ENCODE measurements at regions not wholly inside any gene's neighbourhood (a gene's known extent, or its start where the extent isn't known, plus 50 kb on each side); places are given as distances from the start of the nearest gene placed in this dataset.
"Not testable (repeated sequence)": the region's sequence is repeated elsewhere in the genome, so short reads cannot be mapped to it uniquely, and the experiment has no call there.

DNA sequence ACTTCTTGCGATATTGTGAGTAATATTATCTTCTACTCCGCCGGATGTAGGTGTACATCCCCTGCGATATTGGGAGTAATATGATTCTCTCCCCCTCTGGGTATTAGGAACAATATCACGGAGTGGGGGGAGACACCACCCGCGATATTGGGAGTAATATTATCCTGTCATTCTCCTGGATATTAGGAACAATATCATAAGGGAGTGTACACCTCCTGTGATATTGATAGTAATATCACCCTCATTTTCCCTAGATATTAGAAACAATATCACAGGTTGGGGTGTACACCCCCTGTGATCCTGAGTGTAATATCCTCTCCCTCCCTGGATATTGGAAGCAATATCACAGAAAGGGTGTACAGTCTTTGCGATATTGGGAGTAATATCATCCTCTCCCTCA is 64.3 kb upstream of the CEACAM21 start:
- Histone ChIP-seq H3K9me3 (no peaks in the 10 kb centered on the region), H3K27ac (no peak overlapping the region), H3K4me3 (no peak overlapping the region), H3K4me1 (no peaks in the 10 kb centered on the region), H3K36me3 (no peaks in the 10 kb centered on the region), H3K27me3 (peaks cover 0 to 17% of the 10 kb centered on the region in 2 donors)
- intact Hi-C loops (cut with DNase I; ENCODE audit: low total_unique reads), result no loop called here
- TF ChIP-seq, protein P1, sequence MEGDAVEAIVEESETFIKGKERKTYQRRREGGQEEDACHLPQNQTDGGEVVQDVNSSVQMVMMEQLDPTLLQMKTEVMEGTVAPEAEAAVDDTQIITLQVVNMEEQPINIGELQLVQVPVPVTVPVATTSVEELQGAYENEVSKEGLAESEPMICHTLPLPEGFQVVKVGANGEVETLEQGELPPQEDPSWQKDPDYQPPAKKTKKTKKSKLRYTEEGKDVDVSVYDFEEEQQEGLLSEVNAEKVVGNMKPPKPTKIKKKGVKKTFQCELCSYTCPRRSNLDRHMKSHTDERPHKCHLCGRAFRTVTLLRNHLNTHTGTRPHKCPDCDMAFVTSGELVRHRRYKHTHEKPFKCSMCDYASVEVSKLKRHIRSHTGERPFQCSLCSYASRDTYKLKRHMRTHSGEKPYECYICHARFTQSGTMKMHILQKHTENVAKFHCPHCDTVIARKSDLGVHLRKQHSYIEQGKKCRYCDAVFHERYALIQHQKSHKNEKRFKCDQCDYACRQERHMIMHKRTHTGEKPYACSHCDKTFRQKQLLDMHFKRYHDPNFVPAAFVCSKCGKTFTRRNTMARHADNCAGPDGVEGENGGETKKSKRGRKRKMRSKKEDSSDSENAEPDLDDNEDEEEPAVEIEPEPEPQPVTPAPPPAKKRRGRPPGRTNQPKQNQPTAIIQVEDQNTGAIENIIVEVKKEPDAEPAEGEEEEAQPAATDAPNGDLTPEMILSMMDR (IDR thresholded peaks at IDR 0.05), result no peak
- DNase-seq, result no peak

- DNase-seq, result no peak
- Histone ChIP-seq H3K36me3 (no peaks in the 10 kb centered on the region), H3K27me3 (peaks cover 0 to 40% of the 10 kb centered on the region in 2 donors), H3K27ac (no peak overlapping the region), H3K4me3 (no peak overlapping the region), H3K4me1 (no peaks in the 10 kb centered on the region), H3K9me3 (no peaks in the 10 kb centered on the region)
- intact Hi-C loops (cut with DNase I; ENCODE audit: low total_unique reads), result no loop called here
- TF ChIP-seq, protein P1 (IDR thresholded peaks at IDR 0.05), result no peak
Observed at GRCh38 chr19:41515015-41515652, 60.8 kb upstream of the CEACAM21 start.

DNA sequence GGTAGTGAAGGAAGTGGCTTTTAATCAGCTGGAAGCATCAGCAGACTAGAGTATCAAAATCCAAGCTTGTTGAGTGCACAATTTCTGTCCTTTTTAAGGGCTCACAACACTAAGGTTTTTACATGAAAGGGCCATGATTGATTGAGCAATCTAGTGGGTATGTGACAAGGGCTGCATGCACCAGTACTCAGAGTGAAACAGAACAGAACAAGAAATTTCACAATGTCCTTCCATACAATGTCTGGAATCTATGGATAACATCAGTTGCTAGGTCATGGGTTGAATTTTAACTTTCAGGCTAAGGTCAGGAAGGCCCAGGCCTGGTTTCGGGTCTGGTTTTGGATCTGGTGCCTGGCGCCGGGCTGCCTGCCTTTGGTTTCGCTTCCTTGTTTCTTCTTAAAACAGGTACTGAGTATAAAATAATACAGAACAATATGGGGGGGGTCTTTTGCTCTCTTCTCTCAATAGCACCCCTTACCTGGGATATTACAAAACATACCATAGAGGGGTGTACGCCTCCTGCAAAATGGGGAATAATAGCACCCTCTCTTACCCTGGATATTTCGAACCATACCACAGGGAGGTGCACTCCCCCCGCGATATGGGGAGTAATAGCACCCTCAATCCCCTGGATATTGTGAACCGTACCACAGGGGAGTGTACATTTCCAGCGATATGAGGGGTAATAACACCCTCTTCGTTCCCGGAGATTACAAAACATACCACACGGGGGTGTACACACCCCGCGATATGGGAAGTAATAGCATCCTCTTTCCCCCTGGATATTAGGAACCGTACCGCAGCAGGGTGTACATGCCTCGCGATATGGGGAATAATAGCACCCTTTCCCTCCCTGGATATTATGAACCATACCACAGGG is 59.4 kb upstream of the CEACAM21 start:
- H3K27ac ChIP-seq; H3K4me1 ChIP-seq; intact Hi-C loops (cut with DNase I; ENCODE audit: low total_unique reads); DNase-seq; H3K9me3 ChIP-seq; H3K36me3 ChIP-seq; H3K4me3 ChIP-seq: not testable (repeated sequence)
- peaks cover 0 to 35% of the 10 kb centered on the region in 2 donors for H3K27me3 ChIP-seq

DNA sequence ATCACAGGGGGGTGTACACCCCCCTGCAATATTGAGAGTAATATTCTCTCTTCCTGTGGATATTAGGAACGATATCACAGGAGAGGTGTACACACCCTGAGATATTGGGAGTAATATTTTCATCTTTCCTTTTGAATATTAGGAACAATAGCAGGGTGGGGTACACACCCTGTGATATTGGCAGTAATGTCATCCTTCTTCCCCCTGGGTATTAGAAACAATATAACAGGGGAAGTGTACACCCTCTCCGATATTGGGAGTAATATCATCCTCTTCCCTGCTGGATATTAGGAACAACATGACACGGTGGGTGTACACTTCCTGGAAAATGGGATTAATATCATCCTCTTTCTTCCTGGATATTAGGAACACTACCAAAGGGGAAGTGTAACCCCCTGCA is 57.8 kb upstream of the CEACAM21 start:
- Histone ChIP-seq H3K27ac (no peak overlapping the region), H3K36me3 (no peaks in the 10 kb centered on the region), H3K9me3 (no peaks in the 10 kb centered on the region), H3K27me3 (peaks cover 0 to 41% of the 10 kb centered on the region in 2 donors), H3K4me1 (peaks cover 0 to 11% (median 5%) of the 10 kb centered on the region in 4 donors), H3K4me3 (no peak overlapping the region)
- DNase-seq, result no peak
- intact Hi-C loops (cut with DNase I; ENCODE audit: low total_unique reads), result no loop called here
- TF ChIP-seq, protein P1 (IDR thresholded peaks at IDR 0.05), result no peak

DNA sequence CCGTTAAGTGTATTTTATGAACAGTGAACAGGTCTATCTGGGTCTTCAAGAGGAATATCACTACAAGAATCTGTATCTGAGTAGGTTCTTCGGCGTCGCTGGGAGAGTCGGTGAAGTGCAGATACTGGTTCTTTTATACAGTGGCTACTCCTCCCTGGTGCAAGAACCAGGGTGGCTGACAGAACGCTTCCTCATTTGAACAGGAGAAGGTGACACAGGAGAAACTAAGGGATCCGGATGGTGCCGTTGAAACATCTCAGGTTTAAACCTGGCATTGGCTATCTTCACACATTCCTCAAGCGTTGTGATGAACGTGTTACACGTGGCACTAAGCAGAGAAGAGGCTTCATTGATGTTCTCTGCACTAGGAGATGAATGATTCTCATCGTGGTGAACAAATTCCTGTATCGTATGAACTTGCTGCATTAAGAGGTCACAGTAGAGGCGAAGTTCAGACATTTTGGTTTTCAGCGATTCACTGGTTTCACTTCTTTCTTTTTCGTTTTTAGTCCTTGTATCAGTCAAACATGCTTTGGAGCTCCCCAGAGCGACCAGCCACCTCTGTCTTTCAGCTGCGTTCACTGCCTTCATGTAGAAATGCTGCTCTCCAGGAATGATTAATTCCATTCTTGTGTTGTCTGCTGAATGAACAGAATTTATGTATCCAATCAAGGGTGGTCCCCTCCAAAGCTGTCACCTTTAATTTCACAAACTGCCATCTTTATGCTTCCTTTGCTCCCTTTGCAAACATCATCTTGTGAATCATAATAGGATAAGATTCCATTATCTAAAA is 54.6 kb upstream of the CEACAM21 start:
- H3K4me1 ChIP-seq, result peaks cover 0 to 11% (median 5%) of the 10 kb centered on the region in 4 donors
- DNase-seq; H3K36me3 ChIP-seq; H3K9me3 ChIP-seq; intact Hi-C loops (cut with DNase I; ENCODE audit: low total_unique reads); H3K27ac ChIP-seq: not testable (repeated sequence)
- H3K27me3 ChIP-seq, result peaks cover 0 to 42% of the 10 kb centered on the region in 2 donors
- H3K4me3 ChIP-seq, result peak overlapping the region in 1 of 2 donors; percentile 34

- peak overlapping the region in 1 of 2 donors; percentile 40 for H3K27ac ChIP-seq
- DNase-seq, result no peak
- intact Hi-C loops (cut with DNase I; ENCODE audit: low total_unique reads), result no loop called here
Observed at GRCh38 chr19:41521931-41522555, 53.9 kb upstream of the CEACAM21 start.

More at GRCh38 chr19:41521931-41522555, 53.9 kb upstream of the CEACAM21 start:
- peak overlapping the region; percentile 26 to 34 for H3K4me3 ChIP-seq
- TF ChIP-seq, protein P1 (IDR thresholded peaks at IDR 0.05), result no peak
- peaks cover 0 to 39% of the 10 kb centered on the region in 2 donors for H3K27me3 ChIP-seq
- no peaks in the 10 kb centered on the region for H3K9me3 ChIP-seq
- H3K36me3 ChIP-seq, result no peaks in the 10 kb centered on the region
- H3K4me1 ChIP-seq, result peaks cover 0 to 11% (median 5%) of the 10 kb centered on the region in 4 donors

Data from tibial artery (tissue), 4 donors.